PC-9 (cell line): ENCODE measurements at regions not wholly inside any gene's neighbourhood (a gene's known extent, or its start where the extent isn't known, plus 50 kb on each side); places are given as distances from the start of the nearest gene placed in this dataset.

Experiments used
- EZH2 ChIP-seq: fragments of 200-600 bp; sonication (generic); IDR thresholded peaks from 2 replicates; pipeline ENCODE4 v1.8.0; 2017; ENCODE audit warnings: antibody characterized with exemption, low read depth
- TF ChIP-seq, protein P1 (sequence below): fragments of 200-600 bp; sonication (generic); conservative IDR thresholded peaks from 2 replicates; pipeline ENCODE4 v1.6.1; 2017; ENCODE audit warnings: mixed run types, antibody characterized with exemption, mild to moderate bottlenecking, moderate library complexity

DNA sequence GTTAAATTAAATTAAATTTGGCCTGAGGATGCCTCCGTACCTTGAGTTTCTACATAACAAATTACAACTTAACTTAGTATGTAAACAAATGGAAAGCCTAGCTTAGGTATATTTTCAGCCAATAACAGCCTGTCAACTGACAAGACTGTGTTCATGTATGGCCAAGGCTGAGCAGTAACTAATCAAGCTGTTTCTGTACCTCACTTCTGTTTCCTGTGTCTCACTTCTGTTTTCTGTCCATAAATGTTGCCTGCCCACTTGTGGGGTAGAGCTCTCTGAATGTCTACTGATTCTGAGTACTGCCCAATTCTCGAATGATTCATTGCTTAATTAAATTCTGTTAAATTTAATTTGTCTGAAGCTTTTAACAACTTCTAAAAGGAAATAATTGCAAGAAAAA is 445.2 kb downstream of the PCDH11X start:
- TF ChIP-seq, protein P1, sequence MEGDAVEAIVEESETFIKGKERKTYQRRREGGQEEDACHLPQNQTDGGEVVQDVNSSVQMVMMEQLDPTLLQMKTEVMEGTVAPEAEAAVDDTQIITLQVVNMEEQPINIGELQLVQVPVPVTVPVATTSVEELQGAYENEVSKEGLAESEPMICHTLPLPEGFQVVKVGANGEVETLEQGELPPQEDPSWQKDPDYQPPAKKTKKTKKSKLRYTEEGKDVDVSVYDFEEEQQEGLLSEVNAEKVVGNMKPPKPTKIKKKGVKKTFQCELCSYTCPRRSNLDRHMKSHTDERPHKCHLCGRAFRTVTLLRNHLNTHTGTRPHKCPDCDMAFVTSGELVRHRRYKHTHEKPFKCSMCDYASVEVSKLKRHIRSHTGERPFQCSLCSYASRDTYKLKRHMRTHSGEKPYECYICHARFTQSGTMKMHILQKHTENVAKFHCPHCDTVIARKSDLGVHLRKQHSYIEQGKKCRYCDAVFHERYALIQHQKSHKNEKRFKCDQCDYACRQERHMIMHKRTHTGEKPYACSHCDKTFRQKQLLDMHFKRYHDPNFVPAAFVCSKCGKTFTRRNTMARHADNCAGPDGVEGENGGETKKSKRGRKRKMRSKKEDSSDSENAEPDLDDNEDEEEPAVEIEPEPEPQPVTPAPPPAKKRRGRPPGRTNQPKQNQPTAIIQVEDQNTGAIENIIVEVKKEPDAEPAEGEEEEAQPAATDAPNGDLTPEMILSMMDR: no peak
- TF ChIP-seq EZH2: no peak
